Neural crest cell (in vitro differentiated cells): ENCODE measurements at regions not wholly inside any gene's neighbourhood (a gene's known extent, or its start where the extent isn't known, plus 50 kb on each side); places are given as distances from the start of the nearest gene placed in this dataset.

Experiments used
- DNase-seq: peaks from one replicate; pipeline ENCODE4 v3.0.0; 2021; ENCODE audit warnings: low read depth, mixed read lengths, low spot score
- H3K27ac Mint-ChIP-seq: one replicate; pipeline ENCODE4 v1.8.0; 2021; ENCODE audit warnings: mild to moderate bottlenecking, mixed read lengths; ENCODE audit not compliant: unreplicated experiment
- H3K27me3 Mint-ChIP-seq: 2 replicates; pipeline ENCODE4 v1.8.0; 2021; ENCODE audit warnings: low read depth, mild to moderate bottlenecking, mixed read lengths
- H3K36me3 Mint-ChIP-seq: 2 replicates; pipeline ENCODE4 v1.8.0; 2021; ENCODE audit warnings: low read depth, mild to moderate bottlenecking, mixed read lengths
- H3K4me1 Mint-ChIP-seq: 2 replicates; pipeline ENCODE4 v1.8.0; 2021; ENCODE audit warnings: mixed read lengths
- H3K4me3 Mint-ChIP-seq: one replicate; pipeline ENCODE4 v1.8.0; 2021; ENCODE audit warnings: mild to moderate bottlenecking, mixed read lengths
- H3K9me3 Mint-ChIP-seq: 2 replicates; pipeline ENCODE4 v1.8.0; 2021; ENCODE audit warnings: mixed read lengths
- CTCF ChIP-seq: fragments of 200-600 bp; sonication (generic); conservative IDR thresholded peaks from 2 replicates; pipeline ENCODE4 v1.5.0; 2021; ENCODE audit warnings: antibody characterized with exemption, mild to moderate bottlenecking

GRCh38 chr2:17085546-17086202 lies 420.0 kb upstream of the CYRIA start:
- H3K27ac Mint-ChIP-seq, result no peak overlapping the region
- no peak overlapping the region for H3K4me3 Mint-ChIP-seq
- no peaks in the 10 kb centered on the region for H3K36me3 Mint-ChIP-seq
- no peak for DNase-seq
- TF ChIP-seq CTCF, result no peak
- H3K27me3 Mint-ChIP-seq, result no peaks in the 10 kb centered on the region
- peaks cover 4% of the 10 kb centered on the region for H3K4me1 Mint-ChIP-seq
- no peaks in the 10 kb centered on the region for H3K9me3 Mint-ChIP-seq

- Mint-ChIP-seq H3K36me3 (no peaks in the 10 kb centered on the region), H3K4me3 (no peak overlapping the region), H3K27me3 (no peaks in the 10 kb centered on the region), H3K9me3 (peaks cover 2% of the 10 kb centered on the region), H3K4me1 (peaks cover 4% of the 10 kb centered on the region), H3K27ac (no peak overlapping the region)
- DNase-seq, result no peak
- TF ChIP-seq CTCF, result no peak
These were observed 419.2 kb upstream of the CYRIA start for GRCh38 chr2:17084877-17085276.

GRCh38 chr2:17083902-17084301 lies 418.3 kb upstream of the CYRIA start:
- Mint-ChIP-seq H3K27me3 (no peaks in the 10 kb centered on the region), H3K4me3 (no peak overlapping the region), H3K9me3 (peaks cover 6% of the 10 kb centered on the region), H3K27ac (no peak overlapping the region), H3K36me3 (peaks cover 3% of the 10 kb centered on the region), H3K4me1 (peaks cover 4% of the 10 kb centered on the region)
- no peak for DNase-seq
- TF ChIP-seq CTCF, result no peak

GRCh38 chr2:17079262-17079661 lies 413.6 kb upstream of the CYRIA start:
- DNase-seq, result no peak
- no peak overlapping the region for H3K4me3 Mint-ChIP-seq
- H3K27ac Mint-ChIP-seq, result no peak overlapping the region
- no peak for TF ChIP-seq CTCF
- H3K9me3 Mint-ChIP-seq, result peaks cover 14% of the 10 kb centered on the region
- no peaks in the 10 kb centered on the region for H3K27me3 Mint-ChIP-seq
- H3K4me1 Mint-ChIP-seq, result no peaks in the 10 kb centered on the region
- H3K36me3 Mint-ChIP-seq, result peaks cover 7% of the 10 kb centered on the region

GRCh38 chr2:17076533-17076932 lies 410.9 kb upstream of the CYRIA start:
- Mint-ChIP-seq H3K4me3 (no peak overlapping the region), H3K27ac (no peak overlapping the region), H3K27me3 (no peaks in the 10 kb centered on the region), H3K36me3 (peaks cover 7% of the 10 kb centered on the region), H3K9me3 (peaks cover 18% of the 10 kb centered on the region), H3K4me1 (no peaks in the 10 kb centered on the region)
- DNase-seq, result no peak
- TF ChIP-seq CTCF, result no peak

- TF ChIP-seq CTCF, result no peak
- Mint-ChIP-seq H3K4me3 (no peak overlapping the region), H3K27me3 (no peaks in the 10 kb centered on the region), H3K27ac (no peak overlapping the region), H3K9me3 (peaks cover 4% of the 10 kb centered on the region), H3K4me1 (no peaks in the 10 kb centered on the region), H3K36me3 (no peaks in the 10 kb centered on the region)
- no peak for DNase-seq
These were observed 405.1 kb upstream of the CYRIA start for GRCh38 chr2:17070711-17071110.
